NCI-H2227 (cell line): ENCODE measurements at regions not wholly inside any gene's neighbourhood (a gene's known extent, or its start where the extent isn't known, plus 50 kb on each side); places are given as distances from the start of the nearest gene placed in this dataset.
"Not testable (repeated sequence)": the region's sequence is repeated elsewhere in the genome, so short reads cannot be mapped to it uniquely, and the experiment has no call there.

Source experiments
- DNase-seq: peaks from one replicate; lab custom pipeline; 2025; ENCODE audit not compliant: unreplicated experiment; lab: John Stamatoyannopoulos, UW

- no peak for DNase-seq
Measured at GRCh38 chr20:24418731-24419130, 50.7 kb upstream of the SYNDIG1 start.

- no peak for DNase-seq
Measured at GRCh38 chr20:24417485-24417884, 51.9 kb upstream of the SYNDIG1 start.

- DNase-seq = not testable (repeated sequence)
Measured at GRCh38 chr20:24415444-24415843, 54.0 kb upstream of the SYNDIG1 start.

- no peak for DNase-seq
Measured at GRCh38 chr20:24411834-24412216, 57.6 kb upstream of the SYNDIG1 start.

- no peak for DNase-seq
Measured at GRCh38 chr20:24411003-24411833, 58.2 kb upstream of the SYNDIG1 start.

- DNase-seq = no peak
Measured at GRCh38 chr20:24407151-24407550, 62.3 kb upstream of the SYNDIG1 start.

GRCh38 chr20:24406750-24407149 is 62.7 kb upstream of the SYNDIG1 start:
- DNase-seq = no peak

GRCh38 chr20:24406251-24406650 is 63.2 kb upstream of the SYNDIG1 start:
- no peak for DNase-seq

- DNase-seq = no peak
Measured at GRCh38 chr20:24405810-24406209, 63.6 kb upstream of the SYNDIG1 start.

- DNase-seq = no peak
Measured at GRCh38 chr20:24403406-24403805, 66.0 kb upstream of the SYNDIG1 start.

GRCh38 chr20:24402188-24402587 is 67.2 kb upstream of the SYNDIG1 start:
- DNase-seq = no peak

- no peak for DNase-seq
Measured at GRCh38 chr20:24395151-24395550, 74.3 kb upstream of the SYNDIG1 start.

GRCh38 chr20:24393903-24394302 is 75.5 kb upstream of the SYNDIG1 start:
- no peak for DNase-seq

GRCh38 chr20:24392612-24393011 is 76.8 kb upstream of the SYNDIG1 start:
- DNase-seq = no peak

GRCh38 chr20:24389686-24390085 is 79.7 kb upstream of the SYNDIG1 start:
- no peak for DNase-seq

GRCh38 chr20:24388828-24389380 is 80.5 kb upstream of the SYNDIG1 start:
- no peak for DNase-seq

- no peak for DNase-seq
Measured at GRCh38 chr20:24385547-24385946, 83.9 kb upstream of the SYNDIG1 start.

- no peak for DNase-seq
Measured at GRCh38 chr20:24384865-24385264, 84.6 kb upstream of the SYNDIG1 start.

- peak; percentile 18 for DNase-seq
Measured at GRCh38 chr20:24382743-24383142, 86.7 kb upstream of the SYNDIG1 start.

- no peak for DNase-seq
Measured at GRCh38 chr20:24382331-24382730, 87.1 kb upstream of the SYNDIG1 start.

- no peak for DNase-seq
Measured at GRCh38 chr20:24381886-24382285, 87.5 kb upstream of the SYNDIG1 start.

- DNase-seq = no peak
Measured at GRCh38 chr20:24379484-24379927, 89.9 kb upstream of the SYNDIG1 start.
